GM18858 (cell line): ENCODE measurements at regions not wholly inside any gene's neighbourhood (a gene's known extent, or its start where the extent isn't known, plus 50 kb on each side); places are given as distances from the start of the nearest gene placed in this dataset.

Experiments
- ATAC-seq: cut with Tn5 transposase; IDR thresholded peaks from one replicate; pipeline ENCODE4 v1.9.1; 2021; ENCODE audit not compliant: unreplicated experiment

DNA sequence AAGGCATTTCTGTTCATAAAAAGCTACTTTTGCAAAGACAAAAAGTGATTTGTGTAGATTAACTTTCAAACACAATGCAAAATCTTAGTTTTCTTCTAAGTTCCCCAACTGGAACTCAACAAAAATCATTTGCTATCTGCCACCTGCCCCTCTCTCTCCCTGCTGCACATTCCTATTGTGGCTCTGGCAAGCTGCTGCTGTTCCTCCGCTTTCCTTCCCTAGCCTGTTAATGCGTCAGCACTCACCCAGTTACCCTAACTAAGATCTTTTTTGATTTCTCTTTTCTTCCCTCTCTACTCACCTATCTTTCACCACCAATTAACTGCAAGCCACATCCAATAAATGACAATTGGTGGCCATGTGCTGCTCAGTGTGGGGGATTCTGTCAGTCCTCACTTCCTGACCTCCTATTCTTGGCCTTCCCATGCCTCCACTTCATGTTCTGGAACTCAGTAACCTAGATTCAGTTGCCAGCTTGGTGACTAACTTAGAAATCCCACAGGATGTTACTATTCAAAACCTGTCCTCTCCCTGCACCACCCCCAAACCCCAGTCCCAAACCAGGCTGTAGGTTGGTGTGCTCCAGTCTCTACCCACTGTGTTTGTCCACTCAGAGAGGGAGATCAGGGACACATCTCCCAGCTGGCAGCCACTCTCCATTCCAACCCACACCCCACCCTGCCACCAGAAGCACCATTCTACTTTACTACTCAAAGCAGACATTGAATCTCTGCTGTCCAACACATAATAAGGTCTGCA lies 140.2 kb upstream of the CTTNBP2 start:
- ATAC-seq: no peak

DNA sequence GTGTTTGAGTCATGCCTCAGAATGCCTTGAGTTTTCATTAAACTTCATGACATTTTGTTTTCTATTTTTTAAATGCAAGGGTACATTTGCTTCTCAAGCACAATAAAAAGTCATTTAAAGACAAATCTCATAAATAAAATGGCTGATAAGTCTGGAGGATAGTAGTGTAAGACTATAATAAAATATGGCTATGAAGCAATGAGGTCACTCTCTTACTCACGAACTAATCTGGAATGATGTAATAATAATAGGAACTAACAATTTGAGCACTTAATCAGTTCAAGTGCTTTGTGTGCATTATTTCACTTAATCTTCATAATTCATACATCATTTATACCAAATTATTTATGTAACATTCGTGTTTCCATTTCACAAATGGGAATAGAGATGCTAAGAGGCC lies 149.3 kb upstream of the CTTNBP2 start:
- ATAC-seq: no peak

DNA sequence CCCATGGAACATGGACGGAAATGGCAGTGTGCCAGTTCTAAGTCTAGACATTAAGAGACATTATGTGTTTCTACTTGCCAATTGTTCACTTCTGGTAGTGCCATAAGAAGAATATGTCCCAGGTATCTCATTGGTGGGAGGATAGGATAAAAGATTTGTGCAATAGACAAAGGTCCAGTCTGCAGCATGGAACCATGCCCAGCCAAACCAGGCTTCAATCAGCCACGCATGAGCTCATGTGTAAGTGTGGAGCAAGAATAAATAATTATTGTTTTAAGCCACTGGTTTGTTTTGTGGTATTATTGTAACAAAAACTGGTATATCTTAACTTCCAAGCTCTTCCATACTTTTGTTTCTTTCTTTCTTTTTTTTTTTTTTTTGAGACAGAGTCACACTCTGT lies 153.6 kb upstream of the CTTNBP2 start:
- ATAC-seq: no peak

DNA sequence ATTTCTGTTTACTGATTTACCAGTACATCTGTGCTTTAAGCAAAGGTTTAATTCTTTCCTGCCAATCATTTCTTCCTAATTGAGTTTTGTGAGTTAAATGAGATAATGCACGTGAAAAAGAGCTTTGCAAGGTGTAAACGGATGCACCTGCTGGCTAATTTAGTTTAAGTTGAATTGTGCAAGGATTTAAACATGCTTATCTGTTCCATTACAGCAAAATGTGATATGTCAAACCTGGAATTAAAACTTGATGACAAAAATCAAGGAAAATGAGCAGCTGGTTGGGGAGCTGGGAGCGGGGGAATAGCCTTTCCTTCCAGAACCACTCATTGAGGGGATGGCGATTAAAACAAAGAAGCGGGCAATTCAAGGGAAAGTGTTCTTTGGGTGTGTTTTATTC lies 155.0 kb upstream of the CTTNBP2 start:
- ATAC-seq: no peak

DNA sequence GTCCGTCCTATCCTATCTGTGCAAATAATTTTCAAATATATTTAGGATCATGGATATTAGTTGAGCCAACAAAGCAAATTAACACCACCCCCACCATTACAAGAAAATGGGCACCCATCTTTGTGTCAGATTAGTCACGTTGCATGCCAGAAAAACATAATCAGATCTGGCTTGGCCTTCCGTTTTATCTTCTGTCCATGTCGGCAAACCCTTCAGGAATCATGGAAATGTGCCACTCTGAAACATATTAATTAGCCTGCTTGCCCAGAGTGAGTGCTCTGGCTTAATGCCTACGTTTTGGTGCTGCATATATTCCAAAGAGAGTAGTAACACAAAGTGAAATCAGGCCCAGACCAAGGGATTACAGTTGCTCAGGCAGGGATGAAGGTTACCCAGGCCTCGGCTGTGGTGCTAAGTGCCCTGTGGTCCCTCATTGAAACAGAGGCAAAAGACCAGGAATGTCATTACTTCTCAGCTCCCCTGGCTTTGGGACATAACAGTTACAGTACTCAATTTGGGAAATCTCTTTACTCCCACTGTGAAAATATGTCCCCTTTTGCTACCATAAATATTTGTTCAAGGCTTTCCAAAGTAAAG lies 154.0 kb upstream of the LSM8 start:
- no peak for ATAC-seq

DNA sequence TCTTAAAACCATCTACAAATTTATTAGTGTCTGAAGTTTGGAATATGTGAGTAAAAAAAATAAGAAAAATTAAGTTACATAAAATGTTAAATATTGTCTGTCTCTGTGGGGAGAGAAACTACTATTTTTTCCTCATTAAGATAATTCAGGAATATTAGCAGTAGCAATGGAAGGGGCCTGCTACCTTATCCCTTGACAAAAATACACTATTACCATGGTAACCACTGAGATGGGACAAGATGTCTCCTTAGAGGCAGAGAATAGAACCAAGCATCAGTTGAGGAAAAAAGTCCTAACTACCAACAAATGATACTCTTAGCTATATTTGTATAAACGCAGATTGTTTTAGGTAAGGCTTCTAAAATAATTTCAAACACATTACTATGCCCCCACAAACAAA lies 150.7 kb upstream of the LSM8 start:
- ATAC-seq: no peak

DNA sequence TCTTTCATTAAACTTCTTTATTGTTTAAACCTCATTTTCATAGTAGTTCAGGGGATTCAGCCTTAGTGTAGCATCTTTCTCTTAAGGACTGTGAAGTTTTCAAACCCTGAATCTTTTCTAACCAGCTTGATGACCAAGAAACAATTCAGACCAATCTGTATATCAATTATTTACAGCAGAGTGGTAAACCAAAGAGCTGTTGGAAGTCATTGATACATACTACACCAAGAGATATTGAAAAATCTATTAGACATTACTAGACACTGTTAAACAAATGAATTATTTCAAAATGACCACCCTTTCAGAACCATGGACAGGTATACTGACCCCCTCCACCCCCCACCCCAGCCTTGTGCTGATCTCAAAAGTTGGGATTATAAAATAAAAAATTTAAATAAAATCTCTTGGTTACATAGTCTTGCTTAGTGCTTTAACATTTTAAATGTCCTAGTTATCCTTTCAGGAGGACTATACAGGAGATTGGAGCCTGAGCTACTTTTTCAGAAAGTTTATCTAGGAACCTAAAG lies 143.9 kb upstream of the LSM8 start:
- ATAC-seq: no peak

DNA sequence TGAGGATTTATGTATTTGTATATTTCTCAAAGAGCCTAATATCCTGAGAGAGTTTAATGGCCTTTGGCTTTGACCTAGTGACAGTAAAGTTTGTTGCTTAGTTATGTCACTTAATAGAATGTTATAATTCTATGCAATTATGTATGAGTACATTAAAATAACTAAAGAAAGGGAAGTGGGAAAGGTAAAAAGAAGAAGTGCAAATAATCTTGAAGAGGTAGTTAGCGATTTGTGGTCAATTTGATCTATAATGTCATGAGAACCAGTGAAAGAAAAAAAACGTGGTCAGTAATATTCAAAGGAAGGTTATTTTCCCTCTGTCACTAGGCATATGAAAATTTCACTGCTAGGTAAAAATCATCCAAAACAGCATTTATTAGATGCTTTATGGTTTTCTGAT lies 143.4 kb upstream of the LSM8 start:
- ATAC-seq: peak; percentile 67

DNA sequence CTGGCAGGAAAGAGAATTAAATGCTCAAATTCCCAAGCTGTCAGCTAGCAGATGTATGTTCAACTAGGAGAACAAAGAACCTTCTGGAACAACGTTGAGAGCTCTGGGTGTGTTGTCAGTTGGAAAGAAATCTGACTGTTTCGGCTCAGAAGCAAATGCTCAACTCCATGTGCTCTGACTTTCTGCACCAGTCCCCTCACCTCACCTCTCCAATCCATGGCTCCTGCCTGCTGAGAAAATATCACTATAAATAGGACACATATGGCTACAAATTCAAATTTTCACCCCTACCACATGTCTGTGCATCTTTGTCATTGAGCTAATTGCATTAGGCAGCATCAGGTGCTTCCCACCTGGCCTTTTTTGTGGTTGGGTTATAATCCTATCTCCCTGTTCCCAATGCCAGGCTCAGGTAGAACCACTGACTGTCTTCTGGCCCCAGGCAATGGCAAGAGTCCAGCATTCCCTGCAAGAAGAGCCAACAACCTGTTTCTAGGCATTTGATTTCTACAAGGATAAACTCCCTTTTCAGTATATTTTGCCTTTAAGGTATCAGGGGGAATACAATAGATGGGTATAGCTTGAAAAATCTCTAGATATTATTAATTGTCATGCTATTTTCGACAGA lies 142.6 kb upstream of the LSM8 start:
- ATAC-seq: no peak

DNA sequence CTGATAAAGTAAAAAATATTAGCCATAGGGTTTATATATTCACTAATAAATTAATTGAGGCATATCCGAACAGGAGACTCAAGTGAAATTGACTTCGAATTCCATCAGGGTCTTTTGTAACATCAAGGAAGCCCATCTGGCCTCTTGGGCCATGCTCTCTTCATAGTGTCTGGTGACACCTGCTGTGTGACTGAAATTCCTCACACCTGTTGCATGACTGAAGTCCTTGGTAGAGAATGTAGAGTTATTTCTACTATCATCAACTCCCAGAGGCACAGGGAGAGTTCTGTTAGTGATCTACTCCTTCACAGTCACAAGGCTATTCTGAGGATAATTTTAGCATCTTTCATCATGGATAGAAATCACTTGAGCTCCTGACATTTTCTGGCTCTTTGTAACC lies 138.3 kb upstream of the LSM8 start:
- ATAC-seq: no peak

DNA sequence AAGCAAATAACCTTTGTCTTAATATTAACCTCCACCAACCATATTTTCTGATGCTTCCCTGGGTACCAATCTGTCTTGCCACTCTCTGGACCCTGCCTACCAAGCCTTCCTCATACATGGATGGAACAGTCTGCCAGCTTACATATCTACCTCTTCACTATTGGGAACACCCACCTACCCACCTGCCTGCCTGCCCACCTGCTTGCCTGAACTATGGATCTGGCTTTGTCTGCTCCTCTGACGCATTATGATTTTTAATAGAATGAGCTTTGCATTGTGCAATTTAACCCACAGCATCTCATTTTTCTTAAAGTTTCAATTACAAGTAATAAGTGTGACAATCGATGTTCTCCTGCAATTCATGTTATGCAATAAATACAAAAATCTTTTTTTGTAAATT lies 137.9 kb upstream of the LSM8 start:
- ATAC-seq: no peak

DNA sequence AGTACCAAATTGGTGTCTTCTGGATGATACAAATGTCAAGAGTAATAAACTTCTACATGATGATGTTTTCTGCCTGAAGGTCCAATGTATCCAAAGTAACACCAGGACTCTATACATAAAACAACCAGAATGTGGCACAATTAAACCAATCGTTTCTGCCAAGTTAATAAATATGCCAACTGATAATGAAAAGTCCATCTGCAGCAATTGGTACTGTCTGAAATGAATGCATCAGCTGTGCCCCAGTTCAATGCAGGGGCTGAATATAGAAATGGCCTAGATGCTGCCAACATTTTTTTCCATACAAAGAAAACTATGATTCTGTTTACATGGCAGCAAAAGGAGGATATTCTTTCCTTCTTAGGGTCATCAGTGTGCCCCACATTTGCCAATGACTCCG lies 137.2 kb upstream of the LSM8 start:
- no peak for ATAC-seq

DNA sequence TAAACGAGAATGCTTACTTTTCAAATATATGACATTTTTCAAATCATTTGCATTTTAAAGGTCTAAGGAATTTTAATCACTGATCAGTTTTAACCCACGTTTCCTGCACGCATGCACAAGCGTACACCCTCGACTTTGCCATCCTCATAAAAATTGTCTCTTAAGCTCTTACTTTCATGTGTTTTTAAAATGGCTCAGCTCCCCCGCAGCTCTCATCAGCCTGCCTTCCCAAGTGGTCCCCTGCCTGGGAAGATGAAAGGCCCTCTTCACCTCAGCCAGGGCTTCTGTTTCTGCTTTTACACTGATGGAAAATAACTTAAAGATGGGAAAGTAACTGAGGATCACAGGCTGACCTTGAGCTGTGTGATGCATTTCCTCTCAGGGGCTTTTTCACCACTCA lies 131.6 kb upstream of the LSM8 start:
- no peak for ATAC-seq

DNA sequence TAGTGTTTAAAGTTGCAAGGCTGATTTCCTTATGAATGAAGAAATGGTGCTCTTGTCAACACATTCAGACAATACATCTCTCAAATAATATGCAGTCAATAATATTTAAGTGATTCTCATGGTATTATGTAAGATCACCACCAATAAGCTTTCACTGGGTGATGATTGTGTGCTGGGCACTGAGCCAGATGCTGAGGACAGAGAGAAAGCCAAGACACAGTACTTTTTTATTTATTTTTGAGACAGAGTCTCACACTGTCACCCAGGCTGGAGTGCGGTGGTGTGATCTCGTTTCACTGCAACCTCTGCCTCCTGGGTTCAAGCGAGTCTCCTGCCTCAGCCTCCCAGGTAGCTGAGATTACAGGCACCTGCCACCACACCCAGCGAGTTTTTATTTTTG lies 130.6 kb upstream of the LSM8 start:
- no peak for ATAC-seq

DNA sequence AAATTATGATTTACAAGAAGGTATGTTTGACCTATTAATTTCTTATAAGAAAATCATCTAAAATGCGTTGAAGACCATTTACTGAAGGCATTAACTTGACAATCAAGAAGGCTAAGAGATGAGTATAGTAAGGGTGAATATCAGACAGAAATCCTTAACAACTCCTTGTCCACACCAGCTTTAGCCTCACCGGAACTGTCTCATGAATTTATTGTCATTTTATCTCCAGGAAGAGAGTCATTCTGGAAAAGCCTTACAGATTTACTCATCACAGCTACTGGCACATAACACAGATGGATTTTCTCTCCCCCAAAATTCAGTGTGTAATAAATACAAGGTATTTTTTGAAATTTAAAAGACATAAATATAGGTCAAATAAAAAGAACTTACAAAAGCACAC lies 129.4 kb upstream of the LSM8 start:
- ATAC-seq: no peak

DNA sequence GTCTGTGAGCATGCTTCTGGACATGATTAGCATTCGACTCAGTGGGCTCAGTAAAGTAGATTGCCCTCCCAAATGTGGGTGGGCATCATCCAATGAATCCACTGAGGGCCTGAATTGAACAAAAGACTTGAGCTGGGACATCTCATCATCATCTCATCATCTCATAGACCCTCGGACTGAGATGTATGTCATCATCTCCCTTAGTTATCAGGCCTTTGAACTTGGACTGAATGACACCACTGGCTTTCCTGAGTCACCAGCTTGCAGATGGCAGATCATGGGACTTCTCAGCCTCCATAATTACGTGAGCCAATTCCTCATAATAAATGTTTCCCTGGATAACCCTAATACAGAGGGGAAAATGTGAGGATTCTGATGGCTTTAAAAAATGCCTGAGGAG lies 128.3 kb upstream of the LSM8 start:
- no peak for ATAC-seq

DNA sequence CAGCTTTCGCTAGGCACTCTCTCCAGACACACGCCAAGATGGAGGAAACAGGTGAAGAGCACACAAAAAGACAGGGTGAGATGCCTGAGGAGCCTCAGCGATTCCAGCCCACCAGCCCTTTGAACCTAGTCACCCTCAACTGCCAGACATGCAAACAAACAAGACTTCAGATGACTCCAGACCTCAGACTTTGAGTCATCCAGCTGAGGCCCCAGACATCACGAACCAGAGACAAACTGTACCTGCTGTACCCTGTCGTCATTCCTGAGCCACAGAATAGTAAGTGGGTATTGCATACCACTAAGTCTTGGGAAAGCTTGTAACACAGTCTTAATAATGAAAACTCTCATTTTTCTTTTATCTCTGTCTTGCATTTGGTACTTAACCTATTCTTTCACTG lies 126.6 kb upstream of the LSM8 start:
- ATAC-seq: no peak

DNA sequence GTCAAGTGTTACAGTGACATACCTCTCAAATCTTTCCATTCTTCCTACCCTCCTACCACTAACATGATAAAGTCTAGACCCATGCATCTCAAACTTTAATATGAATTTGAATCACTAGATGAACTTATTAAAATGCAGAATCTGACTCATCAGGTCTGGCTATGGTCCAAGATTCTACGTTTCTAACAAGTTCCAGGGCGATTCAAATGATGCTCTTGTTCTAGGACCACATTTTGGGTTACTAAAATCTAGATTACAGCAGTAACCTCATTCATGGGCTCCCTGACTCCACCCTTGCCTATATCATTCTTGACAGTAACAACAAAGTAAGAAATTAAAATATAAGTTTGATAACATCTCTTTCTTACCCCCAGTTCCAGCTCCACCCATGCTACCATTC lies 124.8 kb upstream of the LSM8 start:
- ATAC-seq: no peak

DNA sequence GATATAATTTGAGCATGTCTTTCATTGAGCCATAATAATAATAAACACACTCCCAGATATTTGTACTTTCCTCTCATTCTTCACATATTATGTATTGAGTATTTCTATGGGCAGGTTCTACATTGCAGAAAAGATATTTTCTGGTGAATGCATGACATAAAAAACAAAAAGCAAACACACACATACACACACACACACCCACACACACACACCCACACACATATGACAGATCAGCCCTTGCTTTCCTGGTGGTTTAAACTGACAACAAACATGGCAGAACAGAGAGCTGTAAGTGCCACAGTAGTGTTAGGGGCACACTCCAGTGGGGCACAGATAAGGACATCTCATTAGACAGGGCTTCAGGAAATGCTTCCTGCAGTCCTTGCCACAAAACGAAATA lies 123.3 kb upstream of the LSM8 start:
- ATAC-seq: no peak

DNA sequence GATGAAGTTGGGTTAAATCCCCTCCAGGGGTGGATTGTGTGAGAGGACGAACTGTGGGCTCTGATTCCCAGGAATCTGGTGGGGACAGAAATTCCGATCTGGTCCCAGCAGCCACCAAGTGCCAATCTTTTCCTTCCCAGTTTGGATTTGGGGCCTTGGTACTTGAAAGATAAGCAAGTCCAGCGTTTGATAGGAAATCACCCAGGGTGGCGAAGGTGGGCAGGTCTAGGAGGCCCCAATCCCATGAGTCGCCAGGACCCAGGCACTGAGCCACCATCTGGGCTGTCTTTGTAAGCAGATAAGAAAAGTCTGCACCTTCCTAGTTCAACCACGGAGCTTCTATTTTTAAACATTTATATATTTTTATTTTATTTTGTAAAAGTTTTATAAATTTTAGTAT lies 122.6 kb upstream of the LSM8 start:
- ATAC-seq: no peak

DNA sequence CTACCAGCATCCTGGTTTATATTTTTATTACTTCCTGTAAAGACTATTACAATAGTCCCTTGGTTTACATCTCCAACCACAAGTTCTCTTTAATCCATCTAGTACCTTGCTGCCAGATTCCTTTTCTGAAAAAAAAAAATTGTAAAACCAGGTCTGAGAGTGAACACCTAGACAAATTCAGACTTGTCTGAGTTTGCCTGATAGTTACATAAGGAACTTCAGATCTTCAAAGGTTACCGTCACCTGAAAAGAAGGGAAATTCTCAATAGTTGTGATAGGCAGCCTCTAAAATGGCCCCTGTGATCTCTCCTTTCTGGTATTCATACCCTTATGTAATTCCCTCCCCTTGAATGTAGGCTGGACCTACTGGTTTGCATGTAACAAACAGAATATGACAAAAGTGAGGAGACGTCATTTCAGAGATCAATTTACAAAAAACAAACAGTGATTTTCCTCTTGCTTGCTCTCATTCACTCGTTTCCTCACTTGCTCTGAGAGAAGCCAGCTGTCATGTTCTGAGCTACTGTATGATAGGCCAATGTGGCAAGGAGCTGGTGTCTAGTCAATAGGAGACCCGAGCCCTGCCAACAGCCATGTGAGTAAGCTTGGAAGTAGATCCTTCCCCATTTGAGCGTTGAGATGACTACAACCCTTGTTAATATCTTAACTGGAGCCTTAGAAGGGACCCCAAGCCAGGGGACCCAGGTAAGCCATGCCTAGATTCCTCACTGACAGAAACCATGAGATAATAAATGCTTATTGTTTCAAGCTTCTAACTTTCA lies 110.9 kb upstream of the LSM8 start:
- no peak for ATAC-seq

DNA sequence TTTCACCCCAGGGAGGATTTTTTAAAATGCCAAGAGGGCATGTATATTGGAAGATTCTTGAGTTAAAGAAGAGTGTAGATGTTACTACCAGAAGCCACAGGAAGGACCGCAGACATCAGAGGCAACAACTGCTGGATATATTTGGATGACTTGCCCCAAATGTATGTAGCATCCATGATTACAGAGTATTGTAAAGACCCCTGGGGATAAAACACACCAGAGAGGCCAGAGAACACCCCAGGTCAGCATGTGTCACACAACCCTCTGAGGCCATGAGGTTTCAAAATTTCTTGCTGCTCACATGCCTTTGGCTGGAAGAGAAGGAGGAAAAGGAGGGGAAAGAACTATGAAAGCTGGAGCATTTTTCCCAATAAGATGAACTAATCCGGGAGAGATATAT lies 108.0 kb upstream of the LSM8 start:
- no peak for ATAC-seq
